OCI-LY7 (cell line): ENCODE measurements at regions not wholly inside any gene's neighbourhood (a gene's known extent, or its start where the extent isn't known, plus 50 kb on each side); places are given as distances from the start of the nearest gene placed in this dataset.

Experiments used
- BruUV-seq: library from RNA; stranded (reverse); fragments of 400-500 nt; replicated peaks from 2 replicates; lab custom pipeline; 2021; lab: Mats Ljungman, UMichigan
- CTCF ChIA-PET: fragments of 300-600 bp; sonication (Branson Sonifier 250); formaldehyde crosslinking; loops from one replicate; lab custom pipeline; 2022; ENCODE audit warnings: antibody characterized with exemption; ENCODE audit not compliant: unreplicated experiment; lab: Charles Lee
- POLR2A ChIA-PET: fragments of 300-600 bp; sonication (Branson Sonifier 250); formaldehyde crosslinking; loops from one replicate; lab custom pipeline; 2022; ENCODE audit warnings: antibody characterized with exemption; lab: Charles Lee
- DNase-seq: peaks from one replicate; pipeline ENCODE4 v3.0.0-alpha.2; 2015; ENCODE audit warnings: low spot score
- H2AFZ ChIP-seq: fragments of 200-600 bp; sonication (generic), shearing (Covaris generic); 2 replicates; pipeline ENCODE4 v1.6.1; 2014; ENCODE audit warnings: mild to moderate bottlenecking, antibody characterized with exemption, low read length, moderate library complexity
- H3K27ac ChIP-seq: fragments of 200-600 bp; sonication (generic); 2 replicates; pipeline ENCODE4 v1.5.1; 2014; ENCODE audit warnings: mixed run types, low read depth, mild to moderate bottlenecking, moderate library complexity, low read length, inconsistent platforms; ENCODE audit not compliant: poor library complexity, severe bottlenecking
- H3K36me3 ChIP-seq: fragments of 200-600 bp; sonication (generic); 2 replicates; pipeline ENCODE4 v1.6.1; 2014; ENCODE audit warnings: mild to moderate bottlenecking, antibody characterized with exemption, low read length, moderate library complexity, mixed read lengths; ENCODE audit not compliant: insufficient read depth
- H3K4me1 ChIP-seq: fragments of 200-600 bp; sonication (generic); 2 replicates; pipeline ENCODE4 v1.5.1; 2014; ENCODE audit warnings: mild to moderate bottlenecking, low read length; ENCODE audit not compliant: insufficient read depth, poor library complexity, severe bottlenecking
- H3K4me2 ChIP-seq: fragments of 200-600 bp; sonication (generic); 2 replicates; pipeline ENCODE4 v1.6.1; 2014; ENCODE audit warnings: mild to moderate bottlenecking, low read length
- H3K4me3 ChIP-seq: fragments of 200-600 bp; sonication (generic); 2 replicates; pipeline ENCODE4 v1.5.1; 2014; ENCODE audit warnings: mild to moderate bottlenecking, low read depth, low read length; ENCODE audit not compliant: poor library complexity, severe bottlenecking
- H3K79me2 ChIP-seq: fragments of 200-600 bp; sonication (generic); 2 replicates; pipeline ENCODE4 v1.6.1; 2016; ENCODE audit warnings: low read depth, mild to moderate bottlenecking, low read length, moderate library complexity, mixed read lengths; ENCODE audit not compliant: insufficient read depth
- H3K9me2 ChIP-seq: fragments of 200-600 bp; sonication (generic); 2 replicates; pipeline ENCODE4 v1.6.1; 2016; ENCODE audit warnings: mild to moderate bottlenecking, low read length, mixed read lengths; ENCODE audit not compliant: insufficient read depth
- H3K9me3 ChIP-seq: fragments of 200-600 bp; sonication (generic); 2 replicates; pipeline ENCODE4 v1.6.1; 2014; ENCODE audit warnings: mild to moderate bottlenecking, mixed run types, low read length, mixed read lengths
- H4K20me1 ChIP-seq: fragments of 200-600 bp; sonication (generic); 2 replicates; pipeline ENCODE4 v1.6.1; 2014; ENCODE audit warnings: mild to moderate bottlenecking, antibody characterized with exemption, low read length, moderate library complexity, mixed read lengths; ENCODE audit not compliant: insufficient read depth
- CTCF ChIP-seq: fragments of 200-600 bp; sonication (generic); conservative IDR thresholded peaks from 2 replicates; pipeline ENCODE4 v1.5.1; 2014; ENCODE audit warnings: mild to moderate bottlenecking, antibody characterized with exemption, low read length, moderate library complexity, mixed read lengths
- EZH2phosphoT487 ChIP-seq: fragments of 200-600 bp; sonication (generic); IDR thresholded peaks from 2 replicates; pipeline ENCODE4 v1.6.1; 2018; ENCODE audit warnings: low read depth, borderline replicate concordance, mild to moderate bottlenecking, mixed run types, antibody characterized with exemption, low read length, moderate library complexity, mixed read lengths
- intact Hi-C: fragments of 100-400 bp; cut with micrococcal nuclease; formaldehyde crosslinking; loops from one replicate; pipeline ENCODE4 v1.10.0; 2022; ENCODE audit not compliant: unreplicated experiment

GRCh38 chr5:136772491-136772890, 407.1 kb upstream of the TRPC7 start:
- H3K36me3 ChIP-seq, result no peaks in the 10 kb centered on the region
- H3K9me2 ChIP-seq, result no peaks in the 10 kb centered on the region
- H3K9me3 ChIP-seq, result no peaks in the 10 kb centered on the region
- H2AFZ ChIP-seq, result no peak overlapping the region
- H3K79me2 ChIP-seq, result no peaks in the 10 kb centered on the region
- POLR2A ChIA-PET, result no interaction called here
- no peak overlapping the region for H3K27ac ChIP-seq
- intact Hi-C loops, result loop anchor here (10.0 kb wide), 2 partner anchors 408 to 888 kb away; partner anchors contain the start of gene TRPC7
- no peak for TF ChIP-seq EZH2phosphoT487
- TF ChIP-seq CTCF, result no peak
- H3K4me1 ChIP-seq, result no peaks in the 10 kb centered on the region
- CTCF ChIA-PET, result no interaction called here
- no peak for DNase-seq
- no peaks in the 10 kb centered on the region for H4K20me1 ChIP-seq
- no peak overlapping the region for H3K4me2 ChIP-seq
- H3K4me3 ChIP-seq, result no peak overlapping the region
- BruUV-seq, result no TSS peak

- intact Hi-C loops, result loop anchor here (10.0 kb wide), 2 partner anchors 405 to 885 kb away; partner anchors contain the start of gene TRPC7
- no peak overlapping the region for H3K4me3 ChIP-seq
- TF ChIP-seq CTCF (peak; percentile 84), EZH2phosphoT487 (no peak)
These were observed 404.7 kb upstream of the TRPC7 start for GRCh38 chr5:136769900-136770684.

GRCh38 chr5:136769093-136769492, 403.7 kb upstream of the TRPC7 start:
- CTCF ChIA-PET, result no interaction called here
- no peak for DNase-seq
- Histone ChIP-seq H3K36me3 (no peaks in the 10 kb centered on the region), H4K20me1 (no peaks in the 10 kb centered on the region), H3K27ac (no peak overlapping the region), H3K4me1 (no peaks in the 10 kb centered on the region), H3K9me3 (no peaks in the 10 kb centered on the region), H3K4me2 (no peak overlapping the region), H3K4me3 (no peak overlapping the region), H2AFZ (no peak overlapping the region), H3K79me2 (no peaks in the 10 kb centered on the region), H3K9me2 (no peaks in the 10 kb centered on the region)
- intact Hi-C loops, result no loop called here
- POLR2A ChIA-PET, result interaction anchor here (0.6 kb wide), 1 partner anchor 525 kb away, joined by 6 read pairs; no protein-coding TSS in a partner anchor
- TF ChIP-seq EZH2phosphoT487 (no peak), CTCF (no peak)
- BruUV-seq, result no TSS peak

More at GRCh38 chr5:136769900-136770684, 404.7 kb upstream of the TRPC7 start:
- no peaks in the 10 kb centered on the region for H3K4me1 ChIP-seq
- H4K20me1 ChIP-seq, result no peaks in the 10 kb centered on the region
- no peaks in the 10 kb centered on the region for H3K9me3 ChIP-seq
- no peak overlapping the region for H3K4me2 ChIP-seq
- H3K27ac ChIP-seq, result no peak overlapping the region
- no peaks in the 10 kb centered on the region for H3K36me3 ChIP-seq
- ChIA-PET POLR2A (no interaction called here), CTCF (no interaction called here)
- no TSS peak for BruUV-seq
- no peaks in the 10 kb centered on the region for H3K79me2 ChIP-seq
- H2AFZ ChIP-seq, result no peak overlapping the region
- no peaks in the 10 kb centered on the region for H3K9me2 ChIP-seq
- DNase-seq, result peak; percentile 62
